SU-DHL-6 (cell line): ENCODE measurements at regions not wholly inside any gene's neighbourhood (a gene's known extent, or its start where the extent isn't known, plus 50 kb on each side); places are given as distances from the start of the nearest gene placed in this dataset.

Experiments
- EZH2phosphoT487 ChIP-seq: fragments of 200-600 bp; sonication (generic), shearing (Covaris generic); conservative IDR thresholded peaks from 2 replicates; pipeline ENCODE4 v1.6.1; 2018; ENCODE audit warnings: mild to moderate bottlenecking, antibody characterized with exemption, low read length, moderate library complexity, mixed read lengths
- TF ChIP-seq, protein P1 (sequence below): fragments of 200-600 bp; sonication (generic); IDR thresholded peaks from one replicate; pipeline ENCODE4 v1.5.1; 2017; ENCODE audit warnings: antibody characterized with exemption, mild to moderate bottlenecking, low read length, moderate library complexity; ENCODE audit not compliant: insufficient read depth, poor library complexity, severe bottlenecking

DNA sequence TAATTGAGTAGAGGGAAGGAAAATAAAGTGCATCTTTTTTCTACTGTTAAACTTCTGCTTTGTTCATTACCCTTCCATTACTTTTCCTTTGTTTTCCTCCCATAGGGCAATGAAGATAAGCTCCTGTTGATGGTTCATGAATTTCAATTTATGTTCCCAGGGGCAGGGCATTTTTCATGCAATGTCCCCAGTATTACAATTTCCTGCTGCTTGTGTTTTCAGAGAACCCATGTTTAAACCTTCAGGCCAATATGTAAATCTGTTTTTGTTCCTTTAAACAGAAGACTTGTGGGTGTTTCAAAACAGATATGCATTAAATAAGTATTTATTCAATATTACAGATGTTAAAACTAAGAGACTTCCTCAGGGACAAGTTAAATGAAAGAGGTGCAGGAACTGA lies 834.5 kb downstream of the ZPLD1 start:
- TF ChIP-seq, protein P1, sequence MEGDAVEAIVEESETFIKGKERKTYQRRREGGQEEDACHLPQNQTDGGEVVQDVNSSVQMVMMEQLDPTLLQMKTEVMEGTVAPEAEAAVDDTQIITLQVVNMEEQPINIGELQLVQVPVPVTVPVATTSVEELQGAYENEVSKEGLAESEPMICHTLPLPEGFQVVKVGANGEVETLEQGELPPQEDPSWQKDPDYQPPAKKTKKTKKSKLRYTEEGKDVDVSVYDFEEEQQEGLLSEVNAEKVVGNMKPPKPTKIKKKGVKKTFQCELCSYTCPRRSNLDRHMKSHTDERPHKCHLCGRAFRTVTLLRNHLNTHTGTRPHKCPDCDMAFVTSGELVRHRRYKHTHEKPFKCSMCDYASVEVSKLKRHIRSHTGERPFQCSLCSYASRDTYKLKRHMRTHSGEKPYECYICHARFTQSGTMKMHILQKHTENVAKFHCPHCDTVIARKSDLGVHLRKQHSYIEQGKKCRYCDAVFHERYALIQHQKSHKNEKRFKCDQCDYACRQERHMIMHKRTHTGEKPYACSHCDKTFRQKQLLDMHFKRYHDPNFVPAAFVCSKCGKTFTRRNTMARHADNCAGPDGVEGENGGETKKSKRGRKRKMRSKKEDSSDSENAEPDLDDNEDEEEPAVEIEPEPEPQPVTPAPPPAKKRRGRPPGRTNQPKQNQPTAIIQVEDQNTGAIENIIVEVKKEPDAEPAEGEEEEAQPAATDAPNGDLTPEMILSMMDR: no peak
- no peak for TF ChIP-seq EZH2phosphoT487
